Stimulated activated CD8-positive, alpha-beta memory T cell treated with anti-CD3 and anti-CD28 coated beads, Interleukin-7, amount 100 ng/mL, for 4 hours (primary cell): ENCODE measurements at regions not wholly inside any gene's neighbourhood (a gene's known extent, or its start where the extent isn't known, plus 50 kb on each side); places are given as distances from the start of the nearest gene placed in this dataset.

Source experiments
- DNase-seq, 2 donors: peaks; one replicate each; pipeline ENCODE4 v3.0.0-alpha.2; 2020; ENCODE audit warnings: low read depth in 2 of 2

GRCh38 chr20:56835829-56836550 is 206.9 kb downstream of the TFAP2C start:
- no peak for DNase-seq

- DNase-seq = no peak
These were observed 210.1 kb downstream of the TFAP2C start for GRCh38 chr20:56839222-56839621.

- DNase-seq = no peak
These were observed 210.7 kb downstream of the TFAP2C start for GRCh38 chr20:56839786-56840185.

- DNase-seq = no peak
These were observed 211.7 kb downstream of the TFAP2C start for GRCh38 chr20:56840716-56841261.

GRCh38 chr20:56841346-56841908 is 212.3 kb downstream of the TFAP2C start:
- DNase-seq = no peak

GRCh38 chr20:56842056-56842455 is 212.9 kb downstream of the TFAP2C start:
- no peak for DNase-seq

- no peak for DNase-seq
These were observed 214.3 kb downstream of the TFAP2C start for GRCh38 chr20:56843386-56843785.

GRCh38 chr20:56843817-56844216 is 214.7 kb downstream of the TFAP2C start:
- no peak for DNase-seq

GRCh38 chr20:56845546-56846086 is 216.5 kb downstream of the TFAP2C start:
- no peak for DNase-seq

GRCh38 chr20:56848561-56848960 is 219.5 kb downstream of the TFAP2C start:
- DNase-seq = no peak

GRCh38 chr20:56851552-56851951 is 222.4 kb downstream of the TFAP2C start:
- DNase-seq = no peak

- DNase-seq = no peak
These were observed 226.6 kb downstream of the TFAP2C start for GRCh38 chr20:56855708-56856107.

- DNase-seq = no peak
These were observed 228.8 kb downstream of the TFAP2C start for GRCh38 chr20:56857950-56858349.

GRCh38 chr20:56859039-56859800 is 230.1 kb downstream of the TFAP2C start:
- DNase-seq = no peak

GRCh38 chr20:56859801-56860261 is 230.7 kb downstream of the TFAP2C start:
- DNase-seq = no peak

- no peak for DNase-seq
These were observed 231.3 kb downstream of the TFAP2C start for GRCh38 chr20:56860413-56860812.

- no peak for DNase-seq
These were observed 232.5 kb downstream of the TFAP2C start for GRCh38 chr20:56861590-56861989.

- DNase-seq = no peak
These were observed 235.9 kb downstream of the TFAP2C start for GRCh38 chr20:56865055-56865454.

GRCh38 chr20:56867128-56867527 is 238.0 kb downstream of the TFAP2C start:
- no peak for DNase-seq

GRCh38 chr20:56868746-56869145 is 239.6 kb downstream of the TFAP2C start:
- DNase-seq = no peak

GRCh38 chr20:56870271-56870670 is 241.2 kb downstream of the TFAP2C start:
- no peak for DNase-seq

GRCh38 chr20:56871691-56872090 is 242.6 kb downstream of the TFAP2C start:
- no peak for DNase-seq
